ENCODE measurements at regions not wholly inside any gene's neighbourhood (a gene's known extent, or its start where the extent isn't known, plus 50 kb on each side); places are given as distances from the start of the nearest gene placed in this dataset.

DNA sequence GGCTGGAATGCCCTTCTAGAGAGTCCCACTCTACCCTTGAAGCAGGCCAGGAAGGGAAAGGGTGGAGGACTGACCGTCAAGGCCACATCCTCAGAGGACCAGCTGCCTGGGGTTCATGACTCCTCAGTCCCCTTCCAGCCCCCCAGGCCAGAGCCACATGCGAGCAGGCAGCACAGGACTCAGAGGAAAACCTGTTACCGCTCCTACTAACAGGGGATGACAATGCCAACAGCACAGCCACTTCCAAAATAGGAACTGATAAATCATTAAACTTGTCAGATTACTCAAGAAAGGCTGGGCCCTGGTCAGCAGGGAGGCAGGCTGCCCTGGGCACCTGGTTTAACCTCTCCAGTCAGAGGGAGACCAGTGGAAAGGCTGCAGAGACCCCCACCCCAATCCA is 206.2 kb upstream of the SDK2 start (continued):
- TF ChIP-seq, protein P1, sequence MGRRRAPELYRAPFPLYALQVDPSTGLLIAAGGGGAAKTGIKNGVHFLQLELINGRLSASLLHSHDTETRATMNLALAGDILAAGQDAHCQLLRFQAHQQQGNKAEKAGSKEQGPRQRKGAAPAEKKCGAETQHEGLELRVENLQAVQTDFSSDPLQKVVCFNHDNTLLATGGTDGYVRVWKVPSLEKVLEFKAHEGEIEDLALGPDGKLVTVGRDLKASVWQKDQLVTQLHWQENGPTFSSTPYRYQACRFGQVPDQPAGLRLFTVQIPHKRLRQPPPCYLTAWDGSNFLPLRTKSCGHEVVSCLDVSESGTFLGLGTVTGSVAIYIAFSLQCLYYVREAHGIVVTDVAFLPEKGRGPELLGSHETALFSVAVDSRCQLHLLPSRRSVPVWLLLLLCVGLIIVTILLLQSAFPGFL (CRISPR knock-in tag; IDR thresholded peaks at IDR 0.05) = no peak
- TF ChIP-seq HCFC1 (IDR thresholded peaks at IDR 0.05; ENCODE audit: low read depth, low read length) = no peak
- no peak for TF ChIP-seq OTX1 (CRISPR knock-in tag; IDR thresholded peaks at IDR 0.05)
- no peak for TF ChIP-seq BRD9 (IDR thresholded peaks at IDR 0.05; ENCODE audit: low read depth, partially characterized antibody)
- TF ChIP-seq ZC3H11A (IDR thresholded peaks at IDR 0.05; ENCODE audit: low read depth, low read length) = no peak
- no peak for TF ChIP-seq RNF2 (IDR thresholded peaks at IDR 0.05)
- TF ChIP-seq POU5F1 (IDR thresholded peaks at IDR 0.05; ENCODE audit: borderline replicate concordance, low read depth, low read length, partially characterized antibody) = no peak
- no peak for TF ChIP-seq ARID3B (CRISPR knock-in tag; IDR thresholded peaks at IDR 0.05; ENCODE audit: borderline replicate concordance)
- TF ChIP-seq CHD4 (IDR thresholded peaks at IDR 0.05; ENCODE audit: insufficient read depth, insufficient replicate concordance, low read depth, low read length, poor library complexity, severe bottlenecking) = no peak
- TF ChIP-seq SUPT5H (IDR thresholded peaks at IDR 0.05) = no peak

DNA sequence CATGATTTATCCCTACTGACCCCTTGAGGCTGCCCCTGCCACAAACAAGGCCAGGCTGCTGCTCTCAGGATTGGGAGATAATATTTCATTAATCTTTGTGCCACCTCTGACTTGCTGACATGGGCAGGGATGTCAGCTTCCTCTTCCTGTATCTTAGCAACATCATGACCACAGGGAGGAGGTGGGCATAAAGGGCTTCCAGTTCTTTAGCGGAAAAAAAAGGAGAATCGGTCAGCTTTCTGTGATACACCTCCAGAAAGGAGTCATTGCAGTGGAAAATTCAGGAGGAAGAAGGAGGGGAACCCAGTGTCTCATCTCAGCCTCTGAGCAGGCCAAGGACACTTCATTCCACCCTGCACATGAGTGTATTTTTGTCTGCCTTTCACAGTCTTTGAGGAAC is 206.8 kb upstream of the SDK2 start:
- in situ Hi-C loops (cut with MboI) = no loop called here
- TF ChIP-seq, protein P2, sequence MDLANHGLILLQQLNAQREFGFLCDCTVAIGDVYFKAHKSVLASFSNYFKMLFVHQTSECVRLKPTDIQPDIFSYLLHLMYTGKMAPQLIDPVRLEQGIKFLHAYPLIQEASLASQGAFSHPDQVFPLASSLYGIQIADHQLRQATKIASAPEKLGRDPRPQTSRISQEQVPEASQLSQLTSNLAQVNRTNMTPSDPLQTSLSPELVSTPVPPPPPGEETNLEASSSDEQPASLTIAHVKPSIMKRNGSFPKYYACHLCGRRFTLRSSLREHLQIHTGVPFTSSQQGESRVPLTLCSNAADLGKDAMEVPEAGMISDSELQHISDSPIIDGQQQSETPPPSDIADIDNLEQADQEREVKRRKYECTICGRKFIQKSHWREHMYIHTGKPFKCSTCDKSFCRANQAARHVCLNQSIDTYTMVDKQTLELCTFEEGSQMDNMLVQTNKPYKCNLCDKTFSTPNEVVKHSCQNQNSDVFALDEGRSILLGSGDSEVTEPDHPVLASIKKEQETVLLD (IDR thresholded peaks at IDR 0.05) = no peak
- TF ChIP-seq, protein P3, sequence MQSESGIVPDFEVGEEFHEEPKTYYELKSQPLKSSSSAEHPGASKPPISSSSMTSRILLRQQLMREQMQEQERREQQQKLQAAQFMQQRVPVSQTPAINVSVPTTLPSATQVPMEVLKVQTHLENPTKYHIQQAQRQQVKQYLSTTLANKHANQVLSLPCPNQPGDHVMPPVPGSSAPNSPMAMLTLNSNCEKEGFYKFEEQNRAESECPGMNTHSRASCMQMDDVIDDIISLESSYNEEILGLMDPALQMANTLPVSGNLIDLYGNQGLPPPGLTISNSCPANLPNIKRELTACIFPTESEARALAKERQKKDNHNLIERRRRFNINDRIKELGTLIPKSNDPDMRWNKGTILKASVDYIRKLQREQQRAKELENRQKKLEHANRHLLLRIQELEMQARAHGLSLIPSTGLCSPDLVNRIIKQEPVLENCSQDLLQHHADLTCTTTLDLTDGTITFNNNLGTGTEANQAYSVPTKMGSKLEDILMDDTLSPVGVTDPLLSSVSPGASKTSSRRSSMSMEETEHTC (IDR thresholded peaks at IDR 0.05) = no peak
- no peak for TF ChIP-seq HNRNPUL1 (IDR thresholded peaks at IDR 0.05; ENCODE audit: low read length)
- TF ChIP-seq E2F5 (CRISPR knock-in tag; IDR thresholded peaks at IDR 0.05) = no peak
- TF ChIP-seq NFE2 (IDR thresholded peaks at IDR 0.05; ENCODE audit: low read depth) = no peak

More for the DNA sequence above, 206.8 kb upstream of the SDK2 start:
- Histone ChIP-seq H3K36me3 (ENCODE audit: control insufficient read depth, insufficient read depth, low read length) (no peaks in the 10 kb centered on the region), H3K27me3 (ENCODE audit: control insufficient read depth in 2 of 2, insufficient read depth in 2 of 2, low read length in 2 of 2) (peaks cover 2 to 13% of the 10 kb centered on the region in 2 experiments; a peak in 2 of 5 replicates), H3K79me2 (ENCODE audit: control insufficient read depth, insufficient read depth, low read length) (no peaks in the 10 kb centered on the region), H2AFZ (ENCODE audit: low read depth, low read length) (no peak overlapping the region), H3K9ac (ENCODE audit: insufficient read depth in 1 of 2, low read depth in 2 of 2, low read length in 2 of 2) (no peak overlapping the region), H3K27ac (ENCODE audit: extremely low read depth, low read depth, low read length) (no peak overlapping the region), H3K4me3 (no peak overlapping the region), H3K4me2 (ENCODE audit: insufficient read depth, low read length) (no peak overlapping the region), H3K4me1 (replicated peaks in 1 of 2; ENCODE audit: control insufficient read depth in 2 of 2, insufficient read depth in 2 of 2, low read length in 2 of 2) (no peaks in the 10 kb centered on the region), H3K9me1 (ENCODE audit: control insufficient read depth, insufficient read depth, low read length) (no peaks in the 10 kb centered on the region), H4K20me1 (replicated peaks; ENCODE audit: control insufficient read depth, insufficient read depth, low read length) (no peaks in the 10 kb centered on the region), H3K9me3 (replicated peaks; ENCODE audit: control insufficient read depth, insufficient read depth, low read depth, low read length) (no peaks in the 10 kb centered on the region)
- no peak for DNase-seq (ENCODE audit: extremely low read depth in 1 of 4, low spot score in 3 of 4)
- no peak for ATAC-seq
- ChIA-PET CTCF (ENCODE audit: low intra/inter-chr PET ratio) (no interaction called here), POLR2A (no interaction called here)
- no TSS peak for BruUV-seq (replicated peaks)
- intact Hi-C loops (cut with micrococcal nuclease) = no loop called here
- no peak for FAIRE-seq
- WGBS (ENCODE audit: insufficient coverage, low coverage, missing lambda C conversion rate) = 0% methylated on average over 2 of the region's 2 CpGs
